Right ventricle myocardium superior (tissue), 1 donor: ENCODE measurements at regions not wholly inside any gene's neighbourhood (a gene's known extent, or its start where the extent isn't known, plus 50 kb on each side); places are given as distances from the start of the nearest gene placed in this dataset.

Experiments
- ATAC-seq: fragments of 200-7000 bp; cut with Tn5 transposase; one replicate; pipeline ENCODE4 v1.9.1; 2020; ENCODE audit warnings: mild to moderate bottlenecking; ENCODE audit not compliant: poor library complexity
- DNase-seq: peaks from one replicate; pipeline ENCODE4 v3.0.0-alpha.2; 2020
- intact Hi-C: fragments of 100-400 bp; cut with DNase I; formaldehyde crosslinking; loops from one replicate; pipeline ENCODE4 v1.11.2; 2022
- donor health status: DM: no; HTN: yes; CAD: no; lungs with severe emphysema.

- DNase-seq, result no peak
- no peak for ATAC-seq
- intact Hi-C loops, result no loop called here
Observed at GRCh38 chr7:152998420-152998819, 238.9 kb downstream of the ACTR3B start.

- ATAC-seq, result no peak
- intact Hi-C loops, result no loop called here
Observed at GRCh38 chr7:153002115-153002514, 242.6 kb downstream of the ACTR3B start.

GRCh38 chr7:153002572-153002971, 243.0 kb downstream of the ACTR3B start:
- ATAC-seq, result no peak
- intact Hi-C loops, result no loop called here
- DNase-seq, result no peak

More at GRCh38 chr7:153002115-153002514, 242.6 kb downstream of the ACTR3B start:
- no peak for DNase-seq

- intact Hi-C loops, result no loop called here
- ATAC-seq (no peak), DNase-seq (no peak)
Observed at GRCh38 chr7:153004341-153004740, 244.8 kb downstream of the ACTR3B start.

- intact Hi-C loops, result no loop called here
- no peak for DNase-seq
- ATAC-seq, result no peak
Observed at GRCh38 chr7:153005750-153006435, 246.3 kb downstream of the ACTR3B start.

GRCh38 chr7:153006452-153006851, 246.9 kb downstream of the ACTR3B start:
- DNase-seq, result no peak
- ATAC-seq, result no peak
- intact Hi-C loops, result no loop called here

GRCh38 chr7:153006911-153007310, 247.4 kb downstream of the ACTR3B start:
- DNase-seq, result no peak
- ATAC-seq, result no peak
- intact Hi-C loops, result no loop called here

GRCh38 chr7:153010416-153010815, 250.9 kb downstream of the ACTR3B start:
- ATAC-seq (no peak), DNase-seq (no peak)
- intact Hi-C loops, result no loop called here

GRCh38 chr7:153012203-153012602, 252.7 kb downstream of the ACTR3B start:
- DNase-seq, result no peak
- ATAC-seq, result no peak
- intact Hi-C loops, result no loop called here

- ATAC-seq (no peak), DNase-seq (no peak)
- intact Hi-C loops, result no loop called here
Observed at GRCh38 chr7:153017223-153017622, 257.7 kb downstream of the ACTR3B start.

- DNase-seq (no peak), ATAC-seq (no peak)
- intact Hi-C loops, result no loop called here
Observed at GRCh38 chr7:153021542-153021941, 262.0 kb downstream of the ACTR3B start.

GRCh38 chr7:153022475-153023193, 263.1 kb downstream of the ACTR3B start:
- no peak for DNase-seq
- no peak for ATAC-seq
- intact Hi-C loops, result no loop called here

- no peak for ATAC-seq
- intact Hi-C loops, result no loop called here
- DNase-seq, result no peak
Observed at GRCh38 chr7:153023194-153023592, 263.6 kb downstream of the ACTR3B start.

GRCh38 chr7:153027210-153027609, 267.7 kb downstream of the ACTR3B start:
- intact Hi-C loops, result no loop called here
- no peak for ATAC-seq
- no peak for DNase-seq

GRCh38 chr7:153027904-153028303, 268.4 kb downstream of the ACTR3B start:
- no peak for DNase-seq
- intact Hi-C loops, result no loop called here

GRCh38 chr7:153030976-153031375, 271.4 kb downstream of the ACTR3B start:
- intact Hi-C loops, result no loop called here
- no peak for ATAC-seq
- no peak for DNase-seq

More at GRCh38 chr7:153027904-153028303, 268.4 kb downstream of the ACTR3B start:
- ATAC-seq, result no peak

- no peak for ATAC-seq
- intact Hi-C loops, result no loop called here
Observed at GRCh38 chr7:153034791-153035190, 275.2 kb downstream of the ACTR3B start.

GRCh38 chr7:153036396-153037063, 277.0 kb downstream of the ACTR3B start:
- no peak for DNase-seq
- no peak for ATAC-seq
- intact Hi-C loops, result no loop called here

More at GRCh38 chr7:153034791-153035190, 275.2 kb downstream of the ACTR3B start:
- DNase-seq, result no peak

GRCh38 chr7:153043440-153043839, 283.9 kb downstream of the ACTR3B start:
- ATAC-seq (no peak), DNase-seq (no peak)
- intact Hi-C loops, result no loop called here

- ATAC-seq, result no peak
- no peak for DNase-seq
- intact Hi-C loops, result no loop called here
Observed at GRCh38 chr7:153044981-153045380, 285.4 kb downstream of the ACTR3B start.
